ENCODE measurements at regions not wholly inside any gene's neighbourhood (a gene's known extent, or its start where the extent isn't known, plus 50 kb on each side); places are given as distances from the start of the nearest gene placed in this dataset.

DNA sequence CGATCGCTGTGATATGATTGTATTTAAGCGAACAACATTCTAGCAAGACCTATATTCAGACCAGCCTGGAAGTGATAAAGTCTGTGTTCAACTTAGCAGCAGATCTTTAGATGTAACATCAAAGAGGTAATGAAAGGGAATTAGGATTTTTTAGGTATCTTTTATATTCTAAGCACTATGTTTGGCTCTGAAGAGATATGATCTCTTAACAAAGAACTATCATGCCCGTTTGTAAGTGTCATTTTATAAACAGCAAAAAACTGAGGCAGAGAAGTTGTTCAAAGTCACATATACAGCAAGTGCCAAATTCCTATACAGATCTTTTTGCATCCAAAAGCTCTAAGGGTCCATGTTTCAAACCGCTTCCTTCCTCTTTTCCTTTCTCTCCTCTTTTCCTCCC is 53.0 kb upstream of the TIAM1 start:
- no peak for DNase-seq (ENCODE audit: low read depth)
- no peak overlapping the region for H3K4me3 ChIP-seq (ENCODE audit: low read length)
- TF ChIP-seq, protein P1, sequence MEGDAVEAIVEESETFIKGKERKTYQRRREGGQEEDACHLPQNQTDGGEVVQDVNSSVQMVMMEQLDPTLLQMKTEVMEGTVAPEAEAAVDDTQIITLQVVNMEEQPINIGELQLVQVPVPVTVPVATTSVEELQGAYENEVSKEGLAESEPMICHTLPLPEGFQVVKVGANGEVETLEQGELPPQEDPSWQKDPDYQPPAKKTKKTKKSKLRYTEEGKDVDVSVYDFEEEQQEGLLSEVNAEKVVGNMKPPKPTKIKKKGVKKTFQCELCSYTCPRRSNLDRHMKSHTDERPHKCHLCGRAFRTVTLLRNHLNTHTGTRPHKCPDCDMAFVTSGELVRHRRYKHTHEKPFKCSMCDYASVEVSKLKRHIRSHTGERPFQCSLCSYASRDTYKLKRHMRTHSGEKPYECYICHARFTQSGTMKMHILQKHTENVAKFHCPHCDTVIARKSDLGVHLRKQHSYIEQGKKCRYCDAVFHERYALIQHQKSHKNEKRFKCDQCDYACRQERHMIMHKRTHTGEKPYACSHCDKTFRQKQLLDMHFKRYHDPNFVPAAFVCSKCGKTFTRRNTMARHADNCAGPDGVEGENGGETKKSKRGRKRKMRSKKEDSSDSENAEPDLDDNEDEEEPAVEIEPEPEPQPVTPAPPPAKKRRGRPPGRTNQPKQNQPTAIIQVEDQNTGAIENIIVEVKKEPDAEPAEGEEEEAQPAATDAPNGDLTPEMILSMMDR (conservative IDR thresholded peaks at IDR 0.05; ENCODE audit: low read length): no peak

DNA sequence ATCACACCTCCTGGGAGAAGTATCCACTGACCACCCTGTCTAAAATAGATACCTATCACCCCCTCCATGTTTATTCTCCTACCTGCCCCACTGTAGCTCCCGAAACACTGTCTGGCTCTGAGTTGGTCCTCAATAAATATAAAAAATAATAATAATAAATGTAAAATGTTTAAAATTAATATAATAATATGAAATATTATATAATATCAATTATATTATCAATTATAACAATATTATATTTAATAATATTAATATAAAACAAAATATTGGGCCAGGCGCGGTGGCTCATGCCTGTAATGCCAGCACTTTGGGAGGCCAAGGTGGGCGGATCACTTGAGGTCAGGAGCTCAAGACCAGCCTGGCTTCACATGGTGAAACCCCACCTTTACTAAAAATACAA is 52.3 kb upstream of the TIAM1 start:
- TF ChIP-seq, protein P1 (conservative IDR thresholded peaks at IDR 0.05; ENCODE audit: low read length): no peak
- no peak for DNase-seq (ENCODE audit: low read depth)
- H3K4me3 ChIP-seq (ENCODE audit: low read length): no peak overlapping the region

DNA sequence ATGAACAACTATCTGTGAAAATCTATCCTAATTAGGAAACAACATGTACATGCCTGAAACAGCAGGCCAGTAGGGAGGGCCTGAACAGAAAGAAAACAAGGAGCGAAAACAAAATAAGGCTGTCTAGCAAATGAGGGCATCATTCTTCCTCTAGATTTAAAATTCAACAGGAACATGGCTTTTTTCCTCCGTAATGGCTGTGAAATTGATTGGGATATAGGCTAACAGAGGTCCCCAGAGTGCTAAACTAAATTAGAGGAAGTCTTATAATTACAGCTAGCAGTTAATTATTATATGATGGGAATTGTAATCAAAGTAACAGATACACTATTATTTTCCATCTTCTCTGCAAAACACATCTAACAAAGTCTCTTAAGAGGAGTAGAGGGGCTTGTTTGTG is 51.7 kb upstream of the TIAM1 start:
- no peak overlapping the region for H3K4me3 ChIP-seq (ENCODE audit: low read length)
- TF ChIP-seq, protein P1 (conservative IDR thresholded peaks at IDR 0.05; ENCODE audit: low read length): no peak

DNA sequence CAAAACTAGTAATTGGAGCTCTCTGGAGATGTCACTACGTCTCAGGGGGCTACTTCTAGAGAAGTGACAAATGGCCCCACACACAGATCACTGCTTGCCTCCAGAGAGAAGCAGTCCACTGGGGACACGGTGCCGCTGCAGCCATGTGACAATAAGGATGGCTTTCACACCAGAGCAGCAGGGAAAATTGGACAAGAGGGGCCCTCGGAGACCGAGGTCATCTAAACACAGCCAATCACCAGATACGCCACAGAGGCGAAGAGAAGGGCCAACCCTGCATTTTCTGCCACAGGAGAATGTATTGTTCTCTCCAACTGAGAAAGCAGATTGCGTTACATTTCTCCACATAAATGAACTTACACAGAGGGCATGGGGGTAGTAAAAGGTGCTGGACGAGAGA is 51.2 kb upstream of the TIAM1 start:
- no peak for DNase-seq (ENCODE audit: low read depth)
- H3K4me3 ChIP-seq (ENCODE audit: low read length): no peak overlapping the region
- TF ChIP-seq, protein P1 (conservative IDR thresholded peaks at IDR 0.05; ENCODE audit: low read length): no peak

More for the DNA sequence above, 51.7 kb upstream of the TIAM1 start:
- no peak for DNase-seq (ENCODE audit: low read depth)

DNA sequence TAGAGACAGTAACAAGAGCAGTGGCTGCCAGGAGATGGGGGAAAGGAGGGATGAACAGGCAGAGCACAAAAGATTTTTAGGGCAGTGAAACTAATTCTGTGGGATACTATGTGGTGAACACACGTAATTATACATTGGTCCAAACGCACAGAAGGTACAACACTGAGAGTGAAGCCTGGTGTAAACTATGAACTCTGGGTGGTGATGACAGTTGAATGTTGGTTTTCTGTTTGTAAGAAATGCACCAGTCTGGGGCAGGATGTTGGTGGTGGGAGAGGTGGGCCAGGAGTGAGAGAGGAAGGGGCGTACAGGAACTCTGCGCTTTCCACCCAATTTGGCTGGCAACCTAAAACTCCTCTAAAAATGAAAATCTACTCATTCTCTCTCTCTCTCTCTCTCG is 50.2 kb upstream of the TIAM1 start:
- DNase-seq (ENCODE audit: low read depth): no peak
- TF ChIP-seq, protein P1 (conservative IDR thresholded peaks at IDR 0.05; ENCODE audit: low read length): no peak
- no peak overlapping the region for H3K4me3 ChIP-seq (ENCODE audit: low read length)
